ENCODE measurements at regions not wholly inside any gene's neighbourhood (a gene's known extent, or its start where the extent isn't known, plus 50 kb on each side); places are given as distances from the start of the nearest gene placed in this dataset.

- Histone ChIP-seq H3K27ac (ENCODE audit: low read depth, low read length) (no peak overlapping the region), H3K9me3 (ENCODE audit: control insufficient read depth in 5 of 5, low read length in 5 of 5) (peaks cover 3 to 10% (median 8%) of the 10 kb centered on the region in 5 donors), H3K9ac (ENCODE audit: low read length in 5 of 5) (no peak overlapping the region), H3K4me1 (ENCODE audit: control insufficient read depth in 5 of 5, insufficient read depth in 5 of 5, low read length in 5 of 5) (no peaks in the 10 kb centered on the region), H3K36me3 (ENCODE audit: control insufficient read depth in 5 of 5, insufficient read depth in 5 of 5, low read length in 5 of 5) (no peaks in the 10 kb centered on the region), H3K4me3 (ENCODE audit: low read depth in 1 of 5, low read length in 5 of 5) (no peak overlapping the region), H3K27me3 (ENCODE audit: control insufficient read depth in 5 of 5, insufficient read depth in 4 of 5, low read length in 5 of 5) (peaks cover 5 to 31% (median 8%) of the 10 kb centered on the region in 5 donors)
Observed at GRCh38 chr11:71335371-71335770, 83.0 kb upstream of the SHANK2 start.

- H3K27ac ChIP-seq (ENCODE audit: low read depth, low read length): no peak overlapping the region
- no peak overlapping the region for H3K4me3 ChIP-seq (ENCODE audit: low read depth in 1 of 5, low read length in 5 of 5)
- peaks cover 3 to 10% (median 8%) of the 10 kb centered on the region in 5 donors for H3K9me3 ChIP-seq (ENCODE audit: control insufficient read depth in 5 of 5, low read length in 5 of 5)
- no peak overlapping the region for H3K9ac ChIP-seq (ENCODE audit: low read length in 5 of 5)
- H3K36me3 ChIP-seq (ENCODE audit: control insufficient read depth in 5 of 5, insufficient read depth in 5 of 5, low read length in 5 of 5): no peaks in the 10 kb centered on the region
- H3K4me1 ChIP-seq (ENCODE audit: control insufficient read depth in 5 of 5, insufficient read depth in 5 of 5, low read length in 5 of 5): no peaks in the 10 kb centered on the region
- peaks cover 0 to 19% (median 5%) of the 10 kb centered on the region in 5 donors for H3K27me3 ChIP-seq (ENCODE audit: control insufficient read depth in 5 of 5, insufficient read depth in 4 of 5, low read length in 5 of 5)
Observed at GRCh38 chr11:71334191-71334590, 81.8 kb upstream of the SHANK2 start.

DNA sequence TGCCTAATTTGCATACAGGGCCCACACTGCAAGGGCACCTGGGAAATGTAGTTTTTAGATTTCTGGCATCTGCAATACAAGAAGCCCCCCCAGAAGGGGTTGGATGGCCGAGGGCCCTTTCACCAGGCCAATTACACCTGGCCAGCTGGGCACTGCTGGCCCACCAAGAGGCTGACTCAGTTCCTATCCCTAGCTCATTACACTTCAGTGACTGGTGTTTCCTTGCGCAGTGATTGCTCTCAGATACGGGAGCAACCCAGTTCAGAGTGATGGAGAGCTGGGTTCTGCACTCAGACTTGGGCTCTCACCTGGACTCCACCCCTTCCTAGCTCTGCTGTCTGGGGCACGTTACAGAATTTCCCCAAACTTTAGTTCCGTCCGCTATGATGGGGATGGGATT lies 81.1 kb upstream of the SHANK2 start:
- no peaks in the 10 kb centered on the region for H3K4me1 ChIP-seq (ENCODE audit: control insufficient read depth in 5 of 5, insufficient read depth in 5 of 5, low read length in 5 of 5)
- H3K9ac ChIP-seq (ENCODE audit: low read length in 5 of 5): no peak overlapping the region
- H3K27me3 ChIP-seq (ENCODE audit: control insufficient read depth in 5 of 5, insufficient read depth in 4 of 5, low read length in 5 of 5): peaks cover 0 to 17% (median 4%) of the 10 kb centered on the region in 5 donors
- H3K36me3 ChIP-seq (ENCODE audit: control insufficient read depth in 5 of 5, insufficient read depth in 5 of 5, low read length in 5 of 5): no peaks in the 10 kb centered on the region
- no peak overlapping the region for H3K27ac ChIP-seq (ENCODE audit: low read depth, low read length)
- peaks cover 3 to 10% (median 8%) of the 10 kb centered on the region in 5 donors for H3K9me3 ChIP-seq (ENCODE audit: control insufficient read depth in 5 of 5, low read length in 5 of 5)
- H3K4me3 ChIP-seq (ENCODE audit: low read depth in 1 of 5, low read length in 5 of 5): no peak overlapping the region

GRCh38 chr11:71332447-71332846 lies 80.1 kb upstream of the SHANK2 start:
- peaks cover 3 to 10% (median 8%) of the 10 kb centered on the region in 5 donors for H3K9me3 ChIP-seq (ENCODE audit: control insufficient read depth in 5 of 5, low read length in 5 of 5)
- no peaks in the 10 kb centered on the region for H3K4me1 ChIP-seq (ENCODE audit: control insufficient read depth in 5 of 5, insufficient read depth in 5 of 5, low read length in 5 of 5)
- H3K4me3 ChIP-seq (ENCODE audit: low read depth in 1 of 5, low read length in 5 of 5): no peak overlapping the region
- no peak overlapping the region for H3K27ac ChIP-seq (ENCODE audit: low read depth, low read length)
- H3K27me3 ChIP-seq (ENCODE audit: control insufficient read depth in 5 of 5, insufficient read depth in 4 of 5, low read length in 5 of 5): peaks cover 0 to 16% (median 2%) of the 10 kb centered on the region in 5 donors
- H3K9ac ChIP-seq (ENCODE audit: low read length in 5 of 5): no peak overlapping the region
- no peaks in the 10 kb centered on the region for H3K36me3 ChIP-seq (ENCODE audit: control insufficient read depth in 5 of 5, insufficient read depth in 5 of 5, low read length in 5 of 5)

DNA sequence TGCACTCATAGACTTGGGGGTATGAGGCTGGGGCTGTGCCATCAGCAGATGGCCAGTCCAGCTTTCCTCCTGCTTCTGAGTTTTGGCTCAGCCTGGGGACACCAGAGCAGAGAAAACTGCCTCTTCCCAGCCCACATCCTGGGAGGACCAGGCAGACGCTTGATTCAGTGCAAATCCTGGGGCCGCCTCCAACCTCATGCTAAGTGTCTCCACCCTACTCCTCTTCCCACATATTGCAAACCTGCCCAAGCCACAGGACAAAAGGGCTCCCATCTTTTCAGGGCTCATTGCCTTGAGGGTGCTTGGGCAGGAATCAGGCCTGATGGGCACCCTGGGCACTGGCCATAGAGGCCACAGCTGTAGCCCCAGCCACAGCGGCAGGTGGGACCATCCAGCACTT lies 79.7 kb upstream of the SHANK2 start:
- Histone ChIP-seq H3K9me3 (ENCODE audit: control insufficient read depth in 5 of 5, low read length in 5 of 5) (peaks cover 3 to 10% (median 8%) of the 10 kb centered on the region in 5 donors), H3K27ac (ENCODE audit: low read depth, low read length) (no peak overlapping the region)

GRCh38 chr11:71331631-71332030 lies 79.3 kb upstream of the SHANK2 start:
- Histone ChIP-seq H3K4me3 (ENCODE audit: low read depth in 1 of 5, low read length in 5 of 5) (no peak overlapping the region), H3K27ac (ENCODE audit: low read depth, low read length) (no peak overlapping the region), H3K9me3 (ENCODE audit: control insufficient read depth in 5 of 5, low read length in 5 of 5) (peaks cover 3 to 10% (median 8%) of the 10 kb centered on the region in 5 donors), H3K9ac (ENCODE audit: low read length in 5 of 5) (no peak overlapping the region), H3K27me3 (ENCODE audit: control insufficient read depth in 5 of 5, insufficient read depth in 4 of 5, low read length in 5 of 5) (peaks cover 0 to 11% (median 0%) of the 10 kb centered on the region in 5 donors), H3K4me1 (ENCODE audit: control insufficient read depth in 5 of 5, insufficient read depth in 5 of 5, low read length in 5 of 5) (no peaks in the 10 kb centered on the region), H3K36me3 (ENCODE audit: control insufficient read depth in 5 of 5, insufficient read depth in 5 of 5, low read length in 5 of 5) (no peaks in the 10 kb centered on the region)

More for the DNA sequence above, 79.7 kb upstream of the SHANK2 start:
- H3K27me3 ChIP-seq (ENCODE audit: control insufficient read depth in 5 of 5, insufficient read depth in 4 of 5, low read length in 5 of 5): peaks cover 0 to 13% (median 0%) of the 10 kb centered on the region in 5 donors
- H3K9ac ChIP-seq (ENCODE audit: low read length in 5 of 5): no peak overlapping the region
- H3K36me3 ChIP-seq (ENCODE audit: control insufficient read depth in 5 of 5, insufficient read depth in 5 of 5, low read length in 5 of 5): no peaks in the 10 kb centered on the region
- H3K4me1 ChIP-seq (ENCODE audit: control insufficient read depth in 5 of 5, insufficient read depth in 5 of 5, low read length in 5 of 5): no peaks in the 10 kb centered on the region
- H3K4me3 ChIP-seq (ENCODE audit: low read depth in 1 of 5, low read length in 5 of 5): no peak overlapping the region

- Histone ChIP-seq H3K9ac (ENCODE audit: low read length in 5 of 5) (no peak overlapping the region), H3K9me3 (ENCODE audit: control insufficient read depth in 5 of 5, low read length in 5 of 5) (peaks cover 3 to 10% (median 8%) of the 10 kb centered on the region in 5 donors), H3K27ac (ENCODE audit: low read depth, low read length) (no peak overlapping the region), H3K4me1 (ENCODE audit: control insufficient read depth in 5 of 5, insufficient read depth in 5 of 5, low read length in 5 of 5) (no peaks in the 10 kb centered on the region), H3K4me3 (ENCODE audit: low read depth in 1 of 5, low read length in 5 of 5) (no peak overlapping the region), H3K36me3 (ENCODE audit: control insufficient read depth in 5 of 5, insufficient read depth in 5 of 5, low read length in 5 of 5) (no peaks in the 10 kb centered on the region), H3K27me3 (ENCODE audit: control insufficient read depth in 5 of 5, insufficient read depth in 4 of 5, low read length in 5 of 5) (peaks cover 0 to 10% (median under 1%) of the 10 kb centered on the region in 5 donors)
Observed at GRCh38 chr11:71330996-71331395, 78.6 kb upstream of the SHANK2 start.

GRCh38 chr11:71330349-71330748 lies 78.0 kb upstream of the SHANK2 start:
- no peaks in the 10 kb centered on the region for H3K36me3 ChIP-seq (ENCODE audit: control insufficient read depth in 5 of 5, insufficient read depth in 5 of 5, low read length in 5 of 5)

DNA sequence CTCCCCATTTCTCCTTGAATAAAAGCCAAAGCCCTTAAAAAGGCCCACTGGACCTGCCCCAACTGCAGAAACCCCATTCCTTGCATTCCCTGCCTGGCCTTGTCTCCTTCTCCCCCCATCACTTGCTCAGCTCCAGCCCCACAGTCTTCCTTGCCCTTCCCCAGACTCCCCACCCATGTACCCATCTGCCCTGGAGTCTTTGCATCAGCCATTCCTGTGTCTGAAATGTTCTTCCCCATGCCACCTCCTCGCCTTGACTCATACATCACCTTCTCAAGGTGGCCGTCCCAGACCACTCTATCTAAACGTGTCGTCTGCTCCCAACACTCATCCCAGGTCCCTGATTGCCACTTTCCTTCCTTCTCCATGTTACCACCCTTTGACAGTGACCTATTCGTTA lies 77.4 kb upstream of the SHANK2 start:
- Histone ChIP-seq H3K4me1 (ENCODE audit: control insufficient read depth in 5 of 5, insufficient read depth in 5 of 5, low read length in 5 of 5) (no peaks in the 10 kb centered on the region), H3K4me3 (ENCODE audit: low read depth in 1 of 5, low read length in 5 of 5) (no peak overlapping the region), H3K9ac (ENCODE audit: low read length in 5 of 5) (no peak overlapping the region), H3K27ac (ENCODE audit: low read depth, low read length) (no peak overlapping the region), H3K36me3 (ENCODE audit: control insufficient read depth in 5 of 5, insufficient read depth in 5 of 5, low read length in 5 of 5) (no peaks in the 10 kb centered on the region), H3K27me3 (ENCODE audit: control insufficient read depth in 5 of 5, insufficient read depth in 4 of 5, low read length in 5 of 5) (peaks cover 0 to 12% (median 5%) of the 10 kb centered on the region in 5 donors), H3K9me3 (ENCODE audit: control insufficient read depth in 5 of 5, low read length in 5 of 5) (peaks cover 3 to 10% (median 8%) of the 10 kb centered on the region in 5 donors)

More at GRCh38 chr11:71330349-71330748, 78.0 kb upstream of the SHANK2 start:
- Histone ChIP-seq H3K4me3 (ENCODE audit: low read depth in 1 of 5, low read length in 5 of 5) (no peak overlapping the region), H3K9me3 (ENCODE audit: control insufficient read depth in 5 of 5, low read length in 5 of 5) (peaks cover 3 to 10% (median 8%) of the 10 kb centered on the region in 5 donors), H3K27ac (ENCODE audit: low read depth, low read length) (no peak overlapping the region), H3K4me1 (ENCODE audit: control insufficient read depth in 5 of 5, insufficient read depth in 5 of 5, low read length in 5 of 5) (no peaks in the 10 kb centered on the region), H3K27me3 (ENCODE audit: control insufficient read depth in 5 of 5, insufficient read depth in 4 of 5, low read length in 5 of 5) (peaks cover 0 to 9% (median 5%) of the 10 kb centered on the region in 5 donors), H3K9ac (ENCODE audit: low read length in 5 of 5) (no peak overlapping the region)

DNA sequence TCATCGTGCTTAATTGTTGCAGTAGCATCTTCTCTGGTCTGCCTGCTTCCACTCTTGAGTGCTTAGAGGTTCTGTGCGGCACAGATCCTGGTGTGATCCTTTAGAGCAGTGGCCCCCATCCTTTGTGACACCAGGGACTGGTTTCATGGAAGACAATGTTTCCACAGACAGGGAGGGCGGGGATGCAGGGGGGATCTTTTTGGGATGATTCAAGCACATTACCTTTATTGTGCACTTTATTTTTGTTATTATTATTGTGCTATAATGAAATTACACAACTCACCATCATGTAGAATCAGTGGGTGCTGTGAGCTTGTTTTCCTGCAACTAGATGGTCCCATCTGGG lies 76.8 kb upstream of the SHANK2 start:
- Histone ChIP-seq H3K9ac (ENCODE audit: low read length in 5 of 5) (no peak overlapping the region), H3K9me3 (ENCODE audit: control insufficient read depth in 5 of 5, low read length in 5 of 5) (peaks cover 3 to 10% (median 8%) of the 10 kb centered on the region in 5 donors), H3K27ac (ENCODE audit: low read depth, low read length) (no peak overlapping the region), H3K27me3 (ENCODE audit: control insufficient read depth in 5 of 5, insufficient read depth in 4 of 5, low read length in 5 of 5) (peaks cover 0 to 11% (median 5%) of the 10 kb centered on the region in 5 donors), H3K36me3 (ENCODE audit: control insufficient read depth in 5 of 5, insufficient read depth in 5 of 5, low read length in 5 of 5) (no peaks in the 10 kb centered on the region), H3K4me1 (ENCODE audit: control insufficient read depth in 5 of 5, insufficient read depth in 5 of 5, low read length in 5 of 5) (no peaks in the 10 kb centered on the region), H3K4me3 (ENCODE audit: low read depth in 1 of 5, low read length in 5 of 5) (no peak overlapping the region)
